IMR-90 (cell line): ENCODE measurements at regions not wholly inside any gene's neighbourhood (a gene's known extent, or its start where the extent isn't known, plus 50 kb on each side); places are given as distances from the start of the nearest gene placed in this dataset.
A peak's percentile ranks its signal among the peaks of the same experiment; 100 is the strongest.

Source experiments
- ATAC-seq: fragments of 200-7000 bp; cut with Tn5 transposase; 2 replicates; pipeline ENCODE4 v1.9.1; 2020; ENCODE audit warnings: low read depth, mild to moderate bottlenecking, moderate library complexity
- BruUV-seq: library from RNA; stranded (reverse); fragments of 400-500 nt; replicated peaks from 2 replicates; lab custom pipeline; 2021; lab: Mats Ljungman, UMichigan
- CTCF ChIA-PET: fragments of 300-600 bp; formaldehyde crosslinking; extraction: SDS; loops from one replicate; lab custom pipeline; 2021; ENCODE audit warnings: antibody characterized with exemption; lab: Yijun Ruan, JAX
- POLR2A ChIA-PET: fragments of 300-600 bp; sonication (Branson Sonifier 250); formaldehyde crosslinking; loops from one replicate; lab custom pipeline; 2022; ENCODE audit warnings: antibody characterized with exemption; ENCODE audit not compliant: unreplicated experiment; lab: Charles Lee
- DNase-seq: peaks from one replicate; pipeline ENCODE4 v3.0.0; 2013
- H2AFZ ChIP-seq: replicated peaks from 2 replicates; pipeline ENCODE3; 2013; ENCODE audit warnings: low read length, mild to moderate bottlenecking; ENCODE audit not compliant: poor library complexity
- H2AK5ac ChIP-seq: 2 replicates; pipeline ENCODE4 v1.6.1; 2013; ENCODE audit warnings: low read depth, low read length, inconsistent platforms
- H2AK9ac ChIP-seq: replicated peaks from 2 replicates; pipeline ENCODE3; 2013; ENCODE audit warnings: mild to moderate bottlenecking, low read depth, low read length, moderate library complexity; ENCODE audit not compliant: poor library complexity
- H2BK120ac ChIP-seq: 2 replicates; pipeline ENCODE4 v1.6.1; 2013; ENCODE audit warnings: low read depth, low read length, inconsistent platforms
- H2BK15ac ChIP-seq: 3 replicates; pipeline ENCODE4 v1.6.1; 2013; ENCODE audit warnings: low read depth, low read length, inconsistent platforms
- H2BK20ac ChIP-seq: 2 replicates; pipeline ENCODE4 v1.6.1; 2013; ENCODE audit warnings: low read depth, mild to moderate bottlenecking, inconsistent platforms, low read length, moderate library complexity
- H2BK5ac ChIP-seq: 2 replicates; pipeline ENCODE4 v1.6.1; 2013; ENCODE audit warnings: mild to moderate bottlenecking, low read depth, low read length, inconsistent platforms; ENCODE audit not compliant: poor library complexity, severe bottlenecking
- H3K14ac ChIP-seq: replicated peaks from 2 replicates; pipeline ENCODE4 v1.6.1; 2013; ENCODE audit warnings: low read depth, low read length, inconsistent platforms
- H3K18ac ChIP-seq: 2 replicates; pipeline ENCODE4 v1.6.1; 2013; ENCODE audit warnings: low read depth, low read length, control low read depth
- H3K23ac ChIP-seq: 2 replicates; pipeline ENCODE4 v1.6.1; 2013; ENCODE audit warnings: low read depth, low read length, inconsistent platforms
- H3K27ac ChIP-seq: 2 replicates; pipeline ENCODE4 v1.5.1; 2013; ENCODE audit warnings: mild to moderate bottlenecking, control low read depth, low read length; ENCODE audit not compliant: insufficient read depth
- H3K27me3 ChIP-seq: 2 replicates; pipeline ENCODE4 v1.6.1; 2013; ENCODE audit warnings: low read length; ENCODE audit not compliant: control insufficient read depth, insufficient read depth
- H3K36me3 ChIP-seq: 2 replicates; pipeline ENCODE4 v1.6.1; 2013; ENCODE audit warnings: low read length, mixed read lengths; ENCODE audit not compliant: control insufficient read depth, insufficient read depth
- H3K4ac ChIP-seq: 2 replicates; pipeline ENCODE4 v1.6.1; 2013; ENCODE audit warnings: low read depth, low read length, inconsistent platforms
- H3K4me1 ChIP-seq: 2 replicates; pipeline ENCODE4 v1.6.1; 2013; ENCODE audit warnings: low read length, mixed read lengths; ENCODE audit not compliant: control insufficient read depth, insufficient read depth
- H3K4me2 ChIP-seq: 2 replicates; pipeline ENCODE4 v1.6.1; 2013; ENCODE audit warnings: low read depth, mild to moderate bottlenecking, control low read depth, low read length, moderate library complexity
- H3K4me3 ChIP-seq: 2 replicates; pipeline ENCODE4 v1.5.1; 2013; ENCODE audit warnings: low read depth, mild to moderate bottlenecking, control low read depth, low read length, moderate library complexity; ENCODE audit not compliant: insufficient read depth
- H3K56ac ChIP-seq: 2 replicates; pipeline ENCODE4 v1.6.1; 2013; ENCODE audit warnings: low read length, inconsistent platforms; ENCODE audit not compliant: insufficient read depth; ENCODE audit errors: extremely low read depth
- H3K79me1 ChIP-seq, 2 experiments: 2 replicates each; pipeline ENCODE4 v1.6.1; 2013; ENCODE audit warnings: low read length in 2 of 2, inconsistent platforms in 1 of 2, low read depth in 1 of 2
- H3K9ac ChIP-seq: 2 replicates; pipeline ENCODE4 v1.6.1; 2013; ENCODE audit warnings: low read depth, low read length, control low read depth
- H3K9me1 ChIP-seq: 2 replicates; pipeline ENCODE4 v1.6.1; 2013; ENCODE audit warnings: low read length, inconsistent platforms; ENCODE audit not compliant: insufficient read depth
- H3K9me3 ChIP-seq: 2 replicates; pipeline ENCODE4 v1.6.1; 2013; ENCODE audit warnings: low read length; ENCODE audit not compliant: control insufficient read depth, insufficient read depth
- H4K20me1 ChIP-seq: 2 replicates; pipeline ENCODE4 v1.6.1; 2013; ENCODE audit warnings: low read length, inconsistent platforms; ENCODE audit not compliant: insufficient read depth
- H4K5ac ChIP-seq: 2 replicates; pipeline ENCODE4 v1.6.1; 2013; ENCODE audit warnings: mild to moderate bottlenecking, low read depth, low read length, control low read depth
- H4K8ac ChIP-seq, 2 experiments: 2 replicates each; pipeline ENCODE4 v1.6.1; 2013; ENCODE audit warnings: low read depth in 2 of 2, low read length in 2 of 2, control low read depth in 1 of 2, inconsistent platforms in 1 of 2
- H4K91ac ChIP-seq: 2 replicates; pipeline ENCODE4 v1.6.1; 2013; ENCODE audit warnings: low read depth, low read length, inconsistent platforms; ENCODE audit not compliant: insufficient read depth
- CEBPB ChIP-seq: IDR thresholded peaks from 2 replicates; pipeline ENCODE4 v1.6.1; 2012; ENCODE audit warnings: low read depth, low read length, improper control_type of control experiment
- ELK1 ChIP-seq: fragments of 150-350 bp; IDR thresholded peaks from 2 replicates; pipeline ENCODE4 v1.6.1; 2016; ENCODE audit warnings: low read depth, mild to moderate bottlenecking, low read length, moderate library complexity, borderline replicate concordance
- MAFK ChIP-seq: IDR thresholded peaks from 2 replicates; pipeline ENCODE4 v1.6.1; 2012; ENCODE audit warnings: low read depth, low read length, improper control_type of control experiment
- NFE2L2 ChIP-seq: fragments of 150-350 bp; IDR thresholded peaks from 2 replicates; pipeline ENCODE4 v1.6.1; 2016; ENCODE audit warnings: low read depth, mild to moderate bottlenecking, low read length
- POLR2A ChIP-seq: IDR thresholded peaks from 2 replicates; pipeline ENCODE4 v1.6.1; 2012; ENCODE audit warnings: mild to moderate bottlenecking, low read depth, low read length
- RFX5 ChIP-seq: IDR thresholded peaks from 2 replicates; pipeline ENCODE4 v1.8.0; 2012; ENCODE audit warnings: low read depth, mild to moderate bottlenecking, low read length, moderate library complexity
- SMC3 ChIP-seq: fragments of 150-350 bp; IDR thresholded peaks from 2 replicates; pipeline ENCODE4 v1.6.1; 2016; ENCODE audit warnings: low read depth, mild to moderate bottlenecking, antibody characterized with exemption, low read length, moderate library complexity
- WGBS, 2 experiments: methylation state at CpG; one replicate each; pipeline versions ENCODE4 v1.1.5 to v1.1.7; 2013; ENCODE audit warnings: missing lambda C conversion rate in 2 of 2; ENCODE audit not compliant: insufficient read length in 1 of 2; ENCODE audit errors: extremely low coverage in 2 of 2; 5-methylcytosine and 5-hydroxymethylcytosine counted together
- dilution Hi-C: fragments of 300-500 bp; cut with HindIII; formaldehyde crosslinking; loops from one replicate; pipeline ENCODE4 v1.14.3; 2018; ENCODE audit warnings: low sequenced_read_pairs; ENCODE audit not compliant: unreplicated experiment
- in situ Hi-C: fragments of 300-500 bp; cut with MboI; formaldehyde crosslinking; loops from 3 replicates; pipeline ENCODE4 v1.14.3; 2019; ENCODE audit warnings: low sequenced_read_pairs, inconsistent platforms, mixed read lengths
- intact Hi-C: fragments of 100-400 bp; cut with micrococcal nuclease; formaldehyde crosslinking; loops from 2 replicates; pipeline ENCODE4 v1.10.0; 2022
- TF ChIP-seq, protein P1 (sequence below): fragments of 150-350 bp; IDR thresholded peaks from 2 replicates; pipeline ENCODE4 v1.6.1; 2017; ENCODE audit warnings: mild to moderate bottlenecking, antibody characterized with exemption, low read length, low read depth

DNA sequence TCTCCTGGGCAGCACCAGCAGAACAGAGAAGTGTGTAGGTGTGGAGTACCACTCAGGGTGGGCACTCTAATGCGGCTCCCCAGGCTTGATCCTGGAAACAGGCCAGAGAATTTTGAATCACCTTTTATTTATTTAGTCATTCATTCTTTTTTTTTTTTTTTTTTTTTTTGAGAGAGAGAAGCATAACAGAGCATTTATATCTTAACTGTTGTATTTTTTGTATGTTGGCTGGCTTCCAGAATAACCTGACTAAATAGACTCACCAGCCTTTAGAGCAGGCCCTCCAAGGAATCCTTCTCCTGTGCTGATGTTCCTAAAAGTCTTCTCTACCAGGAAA is 153.4 kb downstream of the PIK3R1 start:
- no peak overlapping the region for H3K9ac ChIP-seq
- H2BK120ac ChIP-seq = no peak overlapping the region
- H3K4me3 ChIP-seq = no peak overlapping the region
- H3K18ac ChIP-seq = no peak overlapping the region
- no CpG with 5 or more reads among the region's 1 CpG for WGBS, 2 experiments
- ATAC-seq = no peak
- no peaks in the 10 kb centered on the region for H3K36me3 ChIP-seq
- H2AK9ac ChIP-seq = no peak overlapping the region
- H2BK15ac ChIP-seq = no peak overlapping the region
- no peak overlapping the region for H3K56ac ChIP-seq
- no peaks in the 10 kb centered on the region for H3K9me1 ChIP-seq
- dilution Hi-C loops = no loop called here
- H3K4me1 ChIP-seq = no peaks in the 10 kb centered on the region; the same call in 1 of the 2 replicates
- no peak overlapping the region for H3K4me2 ChIP-seq
- no peak overlapping the region for H2AFZ ChIP-seq
- peaks cover 3% of the 10 kb centered on the region; the same call in 1 of the 2 replicates for H3K9me3 ChIP-seq
- H2BK20ac ChIP-seq = no peak overlapping the region
- TF ChIP-seq POLR2A (no peak), ELK1 (no peak), MAFK (no peak), CEBPB (no peak), NFE2L2 (no peak), RFX5 (no peak), SMC3 (no peak)
- TF ChIP-seq, protein P1, sequence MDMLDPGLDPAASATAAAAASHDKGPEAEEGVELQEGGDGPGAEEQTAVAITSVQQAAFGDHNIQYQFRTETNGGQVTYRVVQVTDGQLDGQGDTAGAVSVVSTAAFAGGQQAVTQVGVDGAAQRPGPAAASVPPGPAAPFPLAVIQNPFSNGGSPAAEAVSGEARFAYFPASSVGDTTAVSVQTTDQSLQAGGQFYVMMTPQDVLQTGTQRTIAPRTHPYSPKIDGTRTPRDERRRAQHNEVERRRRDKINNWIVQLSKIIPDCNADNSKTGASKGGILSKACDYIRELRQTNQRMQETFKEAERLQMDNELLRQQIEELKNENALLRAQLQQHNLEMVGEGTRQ = no peak
- peak; percentile 16 for DNase-seq
- H4K5ac ChIP-seq = no peak overlapping the region
- H4K8ac ChIP-seq = no peak overlapping the region
- no peak overlapping the region for H3K14ac ChIP-seq
- no peak overlapping the region for H2BK5ac ChIP-seq
- ChIA-PET CTCF (no interaction called here), POLR2A (no interaction called here)
- in situ Hi-C loops = no loop called here
- no peak overlapping the region for H3K23ac ChIP-seq
- H3K27me3 ChIP-seq = no peaks in the 10 kb centered on the region; the same call in 1 of the 2 replicates
- no peaks in the 10 kb centered on the region for H4K20me1 ChIP-seq
- H3K79me1 ChIP-seq = no peaks in the 10 kb centered on the region
- intact Hi-C loops = no loop called here
- BruUV-seq = no TSS peak
- no peak overlapping the region for H3K4ac ChIP-seq
- H3K27ac ChIP-seq = no peak overlapping the region
- no peak overlapping the region for H4K91ac ChIP-seq
- no peak overlapping the region for H2AK5ac ChIP-seq
